Thoracic aorta (tissue), 2 donors: ENCODE measurements at regions not wholly inside any gene's neighbourhood (a gene's known extent, or its start where the extent isn't known, plus 50 kb on each side); places are given as distances from the start of the nearest gene placed in this dataset.
"Not testable (repeated sequence)": the region's sequence is repeated elsewhere in the genome, so short reads cannot be mapped to it uniquely, and the experiment has no call there.

ENCODE experiments used
- ATAC-seq: fragments of 150-250 bp; one replicate; pipeline ENCODE4 v1.8.0; 2017; ENCODE audit warnings: low read depth; ENCODE audit not compliant: insufficient number of reproducible peaks, low FRiP score
- DNase-seq: peaks from one replicate; pipeline ENCODE4 v3.0.0-alpha.2; 2020; ENCODE audit warnings: low spot score
- H3K27ac ChIP-seq, 2 donors: fragments of 200-600 bp; sonication (generic); 1 replicate in 1 of 2; 2 replicates in 1 of 2; pipeline ENCODE4 v1.5.1; 2016; ENCODE audit warnings: mild to moderate bottlenecking in 2 of 2, moderate library complexity in 2 of 2
- H3K27me3 ChIP-seq: fragments of 200-600 bp; sonication (generic); replicated peaks from 2 replicates; pipeline ENCODE4 v1.6.0; 2016; ENCODE audit warnings: mild to moderate bottlenecking; ENCODE audit not compliant: insufficient read depth
- H3K36me3 ChIP-seq: fragments of 200-600 bp; sonication (generic); one replicate; pipeline ENCODE4 v1.5.1; 2016
- H3K4me1 ChIP-seq, 2 donors: fragments of 200-600 bp; sonication (generic); 1 replicate in 1 of 2; 2 replicates in 1 of 2; pipeline versions ENCODE4 v1.5.1 to v1.6.0; 2016; ENCODE audit warnings: low read depth in 2 of 2, mild to moderate bottlenecking in 1 of 2; ENCODE audit not compliant: control insufficient read depth in 1 of 2
- H3K4me3 ChIP-seq: fragments of 200-600 bp; sonication (generic); 2 replicates; pipeline ENCODE4 v1.5.1; 2016; ENCODE audit warnings: mild to moderate bottlenecking
- H3K9me3 ChIP-seq: fragments of 200-600 bp; sonication (generic); 2 replicates; pipeline ENCODE4 v1.5.1; 2016
- TF ChIP-seq, protein P1 (sequence below): fragments of 200-600 bp; sonication (generic); IDR thresholded peaks from one replicate; pipeline ENCODE4 v1.5.1; 2019; ENCODE audit warnings: antibody characterized with exemption

DNA sequence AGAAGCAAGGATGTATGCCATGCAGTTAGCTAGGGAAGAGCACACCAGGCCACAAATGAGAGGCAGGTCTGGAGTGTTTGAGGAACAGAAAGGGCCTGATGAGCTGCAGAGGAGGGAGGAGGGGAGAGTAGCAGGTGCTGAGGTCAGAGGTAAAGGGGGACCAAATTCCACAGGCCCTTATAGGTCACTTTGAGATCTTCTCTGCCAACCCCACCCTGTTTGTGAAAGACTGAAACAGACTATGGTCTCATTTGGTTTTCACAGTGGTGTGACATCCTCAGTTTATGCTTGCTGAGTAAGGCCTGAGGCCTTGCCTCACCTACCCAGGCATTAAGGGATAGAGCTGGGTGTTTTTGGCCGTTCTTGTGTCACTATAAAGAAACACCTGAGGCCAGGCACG is 187.7 kb upstream of the MYLIP start:
- Histone ChIP-seq H3K9me3 (no peaks in the 10 kb centered on the region), H3K27ac (no peak overlapping the region), H3K4me1 (no peaks in the 10 kb centered on the region), H3K27me3 (no peaks in the 10 kb centered on the region), H3K4me3 (no peak overlapping the region), H3K36me3 (no peaks in the 10 kb centered on the region)
- DNase-seq (no peak), ATAC-seq (no peak)
- TF ChIP-seq, protein P1, sequence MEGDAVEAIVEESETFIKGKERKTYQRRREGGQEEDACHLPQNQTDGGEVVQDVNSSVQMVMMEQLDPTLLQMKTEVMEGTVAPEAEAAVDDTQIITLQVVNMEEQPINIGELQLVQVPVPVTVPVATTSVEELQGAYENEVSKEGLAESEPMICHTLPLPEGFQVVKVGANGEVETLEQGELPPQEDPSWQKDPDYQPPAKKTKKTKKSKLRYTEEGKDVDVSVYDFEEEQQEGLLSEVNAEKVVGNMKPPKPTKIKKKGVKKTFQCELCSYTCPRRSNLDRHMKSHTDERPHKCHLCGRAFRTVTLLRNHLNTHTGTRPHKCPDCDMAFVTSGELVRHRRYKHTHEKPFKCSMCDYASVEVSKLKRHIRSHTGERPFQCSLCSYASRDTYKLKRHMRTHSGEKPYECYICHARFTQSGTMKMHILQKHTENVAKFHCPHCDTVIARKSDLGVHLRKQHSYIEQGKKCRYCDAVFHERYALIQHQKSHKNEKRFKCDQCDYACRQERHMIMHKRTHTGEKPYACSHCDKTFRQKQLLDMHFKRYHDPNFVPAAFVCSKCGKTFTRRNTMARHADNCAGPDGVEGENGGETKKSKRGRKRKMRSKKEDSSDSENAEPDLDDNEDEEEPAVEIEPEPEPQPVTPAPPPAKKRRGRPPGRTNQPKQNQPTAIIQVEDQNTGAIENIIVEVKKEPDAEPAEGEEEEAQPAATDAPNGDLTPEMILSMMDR: no peak

DNA sequence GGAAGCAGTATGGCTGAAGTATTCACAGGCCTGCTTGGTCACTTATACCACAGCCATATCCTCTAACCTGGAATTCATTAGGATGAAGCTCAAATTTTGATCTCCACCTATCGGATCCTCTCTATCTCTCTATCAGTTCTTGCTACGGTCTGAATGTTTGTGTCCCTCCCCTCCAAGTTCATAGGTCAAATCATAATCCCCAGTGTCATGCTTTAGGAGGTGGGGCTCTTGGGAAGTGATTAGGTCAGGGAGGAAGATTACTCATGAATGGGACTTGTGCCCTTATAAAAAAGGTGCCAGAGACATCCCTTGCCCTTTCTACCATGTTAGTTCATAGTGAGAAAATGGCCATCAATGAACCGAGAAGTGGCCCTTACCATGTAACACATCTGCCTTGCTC is 190.8 kb upstream of the MYLIP start:
- H3K9me3 ChIP-seq: no peaks in the 10 kb centered on the region

DNA sequence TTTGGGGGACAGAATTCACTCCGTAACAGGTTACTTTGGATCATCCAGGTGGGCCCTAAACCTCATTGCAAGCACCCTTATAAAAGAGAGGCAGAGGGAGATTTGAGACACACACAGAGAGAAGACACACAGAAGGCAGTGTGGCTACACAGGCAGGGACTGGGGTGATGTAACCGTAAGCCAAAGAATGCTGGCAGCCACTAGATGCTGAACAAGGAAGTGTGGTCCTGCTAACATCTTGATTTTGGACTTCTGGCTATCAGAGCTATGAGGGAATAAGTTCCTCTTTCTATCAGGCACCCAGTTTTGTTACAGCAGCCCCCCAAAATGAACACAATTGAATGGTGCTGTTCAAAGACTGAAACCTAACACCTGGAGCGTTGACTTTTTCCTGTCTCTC is 191.3 kb upstream of the MYLIP start:
- Histone ChIP-seq H3K4me3 (no peak overlapping the region), H3K27me3 (no peaks in the 10 kb centered on the region), H3K36me3 (no peaks in the 10 kb centered on the region), H3K9me3 (no peaks in the 10 kb centered on the region), H3K4me1 (no peaks in the 10 kb centered on the region), H3K27ac (no peak overlapping the region)
- DNase-seq: no peak
- TF ChIP-seq, protein P1: no peak
- no peak for ATAC-seq

More for the DNA sequence above, 190.8 kb upstream of the MYLIP start:
- Histone ChIP-seq H3K27me3 (no peaks in the 10 kb centered on the region), H3K27ac (no peak overlapping the region), H3K36me3 (no peaks in the 10 kb centered on the region), H3K4me3 (no peak overlapping the region), H3K4me1 (no peaks in the 10 kb centered on the region)
- no peak for DNase-seq
- ATAC-seq: no peak
- TF ChIP-seq, protein P1: no peak

DNA sequence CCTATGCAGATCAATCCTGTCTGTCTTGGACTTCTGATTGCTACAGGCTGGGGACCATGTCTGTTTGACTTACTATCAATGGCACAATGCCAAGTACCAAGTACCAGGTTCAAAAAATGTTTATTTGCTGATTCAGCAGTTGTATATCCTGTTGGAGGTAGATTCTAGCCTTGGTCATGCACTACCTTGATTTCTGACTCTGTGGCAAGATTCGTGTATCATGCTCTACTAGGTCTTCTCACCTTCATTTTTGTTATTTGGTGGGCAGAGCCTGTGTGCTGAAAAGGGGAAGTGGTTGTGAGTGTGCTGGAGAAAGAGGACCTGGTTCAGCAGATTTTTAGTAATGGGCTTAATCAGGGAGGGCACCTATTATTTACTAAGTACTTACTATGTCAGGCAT is 192.4 kb upstream of the MYLIP start:
- Histone ChIP-seq H3K4me1 (no peaks in the 10 kb centered on the region), H3K36me3 (no peaks in the 10 kb centered on the region), H3K4me3 (no peak overlapping the region), H3K27ac (no peak overlapping the region), H3K27me3 (no peaks in the 10 kb centered on the region), H3K9me3 (no peaks in the 10 kb centered on the region)
- DNase-seq (no peak), ATAC-seq (no peak)
- TF ChIP-seq, protein P1: no peak

DNA sequence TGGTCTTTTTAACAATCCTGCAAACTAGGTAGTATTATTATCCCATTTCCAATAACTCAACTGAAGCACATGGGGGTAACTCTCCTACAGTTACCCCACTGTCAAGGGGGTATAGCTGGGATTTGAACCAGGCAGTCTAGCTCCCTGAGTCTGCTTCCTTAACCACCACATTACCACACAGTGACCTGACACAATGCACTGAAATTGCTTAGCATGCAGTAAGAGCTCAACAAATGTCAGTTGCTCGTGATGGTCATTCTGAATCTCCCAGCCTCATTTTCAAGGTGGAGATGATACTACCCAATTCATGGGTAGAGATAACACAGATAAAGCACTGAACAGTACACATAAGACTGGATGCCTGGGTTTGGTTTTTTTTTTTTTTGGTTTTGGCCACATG is 193.2 kb upstream of the MYLIP start:
- Histone ChIP-seq H3K27me3 (no peaks in the 10 kb centered on the region), H3K36me3 (no peaks in the 10 kb centered on the region), H3K4me3 (no peak overlapping the region), H3K27ac (no peak overlapping the region), H3K4me1 (no peaks in the 10 kb centered on the region), H3K9me3 (no peaks in the 10 kb centered on the region)
- TF ChIP-seq, protein P1: no peak
- no peak for ATAC-seq
- DNase-seq: no peak

DNA sequence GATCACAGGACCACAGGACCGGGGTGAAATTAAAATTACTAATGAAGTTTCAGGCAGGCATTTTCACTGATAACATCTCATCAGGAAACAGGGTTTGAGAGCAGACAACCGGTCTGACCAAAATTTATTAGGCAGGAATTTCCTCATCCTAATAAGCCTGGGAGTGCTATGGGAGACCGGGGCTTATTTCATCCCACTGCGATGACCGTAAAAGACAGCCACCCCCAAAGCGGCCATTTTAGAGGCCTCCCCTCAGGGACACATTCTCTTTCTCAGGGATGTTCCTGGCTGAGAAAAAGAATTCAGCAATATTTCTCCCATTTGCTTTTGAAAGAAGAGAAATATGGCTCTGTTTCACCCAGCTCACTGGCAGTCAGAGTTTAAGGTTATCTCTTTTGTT is 197.2 kb upstream of the MYLIP start:
- not testable (repeated sequence) for H3K36me3 ChIP-seq, DNase-seq, ATAC-seq, H3K4me1 ChIP-seq, H3K27me3 ChIP-seq, H3K4me3 ChIP-seq, H3K27ac ChIP-seq, H3K9me3 ChIP-seq
